H1 (cell line): ENCODE measurements at regions not wholly inside any gene's neighbourhood (a gene's known extent, or its start where the extent isn't known, plus 50 kb on each side); places are given as distances from the start of the nearest gene placed in this dataset.

Source experiments
- CTCF ChIA-PET: fragments of 300-600 bp; sonication (Branson Sonifier 250); formaldehyde crosslinking; loops from one replicate; lab custom pipeline; 2021; ENCODE audit not compliant: partially characterized antibody; lab: Charles Lee
- POLR2A ChIA-PET: fragments of 300-600 bp; sonication (Branson Sonifier 250); formaldehyde crosslinking; loops from one replicate; lab custom pipeline; 2021; ENCODE audit warnings: inconsistent platforms; ENCODE audit not compliant: partially characterized antibody; lab: Charles Lee
- DNase-seq, 2 experiments: peaks; one replicate each; pipeline versions ENCODE4 v3.0.0 to v3.0.0-alpha.2; 2010 to 2022; ENCODE audit warnings: low spot score in 2 of 2, low read depth in 1 of 2, mixed read lengths in 1 of 2
- FAIRE-seq: peaks from 2 replicates; lab custom pipeline; 2011; peaks lifted over from hg19 to GRCh38; lab: Jason Lieb, UNC
- H2AFZ ChIP-seq: 2 replicates; pipeline ENCODE4 v1.8.1; 2012; ENCODE audit warnings: low read length, inconsistent platforms
- H2AK5ac ChIP-seq: 2 replicates; pipeline ENCODE4 v1.6.1; 2013; ENCODE audit warnings: low read depth, low read length
- H2BK120ac ChIP-seq: replicated peaks from 2 replicates; pipeline ENCODE3; 2013; ENCODE audit warnings: low read depth, low read length, inconsistent platforms
- H2BK12ac ChIP-seq: 2 replicates; pipeline ENCODE4 v1.6.1; 2013; ENCODE audit warnings: low read depth, low read length
- H2BK15ac ChIP-seq: 2 replicates; pipeline ENCODE4 v1.6.1; 2013; ENCODE audit warnings: low read length
- H2BK20ac ChIP-seq: 2 replicates; pipeline ENCODE4 v1.6.1; 2013; ENCODE audit warnings: low read length
- H2BK5ac ChIP-seq: 2 replicates; pipeline ENCODE4 v1.6.1; 2013; ENCODE audit warnings: low read depth, low read length
- H3K14ac ChIP-seq: 2 replicates; pipeline ENCODE4 v1.6.1; 2013; ENCODE audit warnings: inconsistent platforms; ENCODE audit not compliant: insufficient read length
- H3K18ac ChIP-seq: 2 replicates; pipeline ENCODE4 v1.6.1; 2013; ENCODE audit warnings: low read length; ENCODE audit errors: extremely low read depth
- H3K23ac ChIP-seq: 2 replicates; pipeline ENCODE4 v1.6.1; 2013; ENCODE audit warnings: inconsistent platforms; ENCODE audit not compliant: insufficient read length
- H3K23me2 ChIP-seq: 2 replicates; pipeline ENCODE4 v1.6.1; 2013; ENCODE audit warnings: low read depth, low read length
- H3K27ac ChIP-seq: 2 replicates; pipeline ENCODE4 v1.6.1; 2011; ENCODE audit warnings: low read depth, low read length, inconsistent platforms
- H3K27me3 ChIP-seq, 4 experiments: replicated peaks in 1 of 4; 1 replicate in 1 of 4; 2 replicates in 3 of 4; pipeline versions ENCODE4 v1.6.1 to v1.8.1; 2011 to 2013; ENCODE audit warnings: low read length in 3 of 4, mild to moderate bottlenecking in 3 of 4, inconsistent platforms in 2 of 4, mixed read lengths in 2 of 4, moderate library complexity in 1 of 4; ENCODE audit not compliant: control insufficient read depth in 3 of 4, insufficient read depth in 3 of 4; ENCODE audit errors: extremely low read depth in 1 of 4
- H3K36me3 ChIP-seq, 4 experiments: 2 replicates each; pipeline versions ENCODE4 v1.6.1 to v1.8.1; 2011 to 2013; ENCODE audit warnings: mild to moderate bottlenecking in 4 of 4, low read length in 3 of 4, moderate library complexity in 2 of 4, control low read depth in 1 of 4, inconsistent platforms in 1 of 4; ENCODE audit not compliant: insufficient read depth in 4 of 4, control insufficient read depth in 2 of 4
- H3K4ac ChIP-seq: replicated peaks from 2 replicates; pipeline ENCODE3; 2013; ENCODE audit warnings: low read length, low read depth, mixed read lengths, inconsistent platforms; ENCODE audit not compliant: insufficient read length
- H3K4me1 ChIP-seq, 4 experiments: replicated peaks in 1 of 4; 1 replicate in 1 of 4; 2 replicates in 3 of 4; pipeline versions ENCODE4 v1.6.1 to v1.8.1; 2011 to 2013; ENCODE audit warnings: low read length in 3 of 4, inconsistent platforms in 2 of 4, mixed read lengths in 1 of 4; ENCODE audit not compliant: insufficient read depth in 4 of 4, control insufficient read depth in 3 of 4
- H3K4me2 ChIP-seq, 2 experiments: 2 replicates each; pipeline versions ENCODE4 v1.6.1 to v1.8.1; 2011 to 2013; ENCODE audit warnings: low read depth in 2 of 2, low read length in 2 of 2, control low read depth in 1 of 2, inconsistent platforms in 1 of 2, mild to moderate bottlenecking in 1 of 2; ENCODE audit not compliant: insufficient read depth in 1 of 2
- H3K4me3 ChIP-seq, 4 experiments: fragments of 200-600, 300-600 bp in 1 of 4; sonication (generic), shearing (Covaris generic), sonication (Bioruptor Twin) in 1 of 4; 2 replicates each; pipeline versions ENCODE4 v1.5.1 to v1.8.1; 2011 to 2016; ENCODE audit warnings: low read length in 4 of 4, low read depth in 3 of 4, control low read depth in 2 of 4, inconsistent platforms in 2 of 4, mild to moderate bottlenecking in 2 of 4, mixed read lengths in 1 of 4, moderate library complexity in 1 of 4; ENCODE audit not compliant: insufficient read depth in 2 of 4; ENCODE audit errors: extremely low read depth in 1 of 4
- H3K56ac ChIP-seq: replicated peaks from 2 replicates; pipeline ENCODE3; 2013; ENCODE audit warnings: low read depth, mild to moderate bottlenecking, mixed read lengths, low read length, inconsistent platforms; ENCODE audit not compliant: insufficient read length
- H3K79me1 ChIP-seq: 2 replicates; pipeline ENCODE4 v1.6.1; 2013; ENCODE audit warnings: low read depth, low read length, control low read depth
- H3K79me2 ChIP-seq, 2 experiments: 2 replicates each; pipeline versions ENCODE4 v1.6.1 to v1.8.1; 2012 to 2013; ENCODE audit warnings: low read length in 2 of 2, mild to moderate bottlenecking in 2 of 2, inconsistent platforms in 1 of 2; ENCODE audit not compliant: insufficient read depth in 2 of 2, control insufficient read depth in 1 of 2
- H3K9ac ChIP-seq, 4 experiments: replicated peaks in 1 of 4; 1 replicate in 1 of 4; 2 replicates in 3 of 4; pipeline versions ENCODE4 v1.6.1 to v1.8.1; 2011 to 2013; ENCODE audit warnings: low read depth in 3 of 4, low read length in 3 of 4, control low read depth in 2 of 4, mild to moderate bottlenecking in 2 of 4, moderate library complexity in 2 of 4, inconsistent platforms in 1 of 4; ENCODE audit errors: extremely low read depth in 1 of 4
- H3K9me3 ChIP-seq, 2 experiments: 2 replicates each; pipeline versions ENCODE4 v1.6.1 to v1.8.1; 2012 to 2013; ENCODE audit warnings: mild to moderate bottlenecking in 2 of 2, moderate library complexity in 2 of 2, control low read depth in 1 of 2, inconsistent platforms in 1 of 2, low read depth in 1 of 2, low read length in 1 of 2, mixed read lengths in 1 of 2; ENCODE audit not compliant: insufficient read depth in 2 of 2
- H4K20me1 ChIP-seq, 2 experiments: replicated peaks in 1 of 2; 2 replicates each; pipeline versions ENCODE3 to v1.8.1; 2011 to 2013; ENCODE audit warnings: inconsistent platforms in 2 of 2, low read length in 2 of 2, mild to moderate bottlenecking in 1 of 2; ENCODE audit not compliant: insufficient read depth in 2 of 2, control insufficient read depth in 1 of 2
- H4K5ac ChIP-seq: 2 replicates; pipeline ENCODE4 v1.6.1; 2013; ENCODE audit warnings: low read length, low read depth, mixed read lengths, inconsistent platforms; ENCODE audit not compliant: insufficient read length
- H4K8ac ChIP-seq: 2 replicates; pipeline ENCODE4 v1.8.0; 2013; ENCODE audit warnings: mild to moderate bottlenecking, moderate library complexity, low read length, inconsistent platforms; ENCODE audit not compliant: insufficient read depth; ENCODE audit errors: extremely low read depth
- H4K91ac ChIP-seq: replicated peaks from 2 replicates; pipeline ENCODE3; 2013; ENCODE audit warnings: low read length, mixed read lengths, inconsistent platforms; ENCODE audit not compliant: insufficient read length
- BCL11A ChIP-seq, 2 experiments: IDR thresholded peaks; one replicate each; pipeline ENCODE4 v1.6.1; 2011; ENCODE audit warnings: low read depth in 2 of 2, low read length in 2 of 2, mild to moderate bottlenecking in 2 of 2
- BRCA1 ChIP-seq: IDR thresholded peaks from 2 replicates; pipeline ENCODE4 v1.6.1; 2012; ENCODE audit warnings: low read depth, low read length, improper control_type of control experiment
- CHD1 ChIP-seq: IDR thresholded peaks from 2 replicates; pipeline ENCODE4 v1.6.1; 2012; ENCODE audit warnings: low read depth, low read length, improper control_type of control experiment
- CREB1 ChIP-seq: IDR thresholded peaks from 2 replicates; pipeline ENCODE4 v1.6.1; 2012; ENCODE audit warnings: inconsistent platforms
- EGR1 ChIP-seq: IDR thresholded peaks from 2 replicates; pipeline ENCODE4 v1.6.1; 2011; ENCODE audit warnings: low read depth, low read length, borderline replicate concordance
- HDAC6 ChIP-seq: IDR thresholded peaks from one replicate; pipeline ENCODE4 v1.7.1; 2012; ENCODE audit warnings: low read depth, mild to moderate bottlenecking, inconsistent platforms, low read length, moderate library complexity
- JUN ChIP-seq: IDR thresholded peaks from 2 replicates; pipeline ENCODE4 v1.6.1; 2011; ENCODE audit warnings: low read depth, mild to moderate bottlenecking, improper control_type of control experiment, low read length
- KDM4A ChIP-seq: IDR thresholded peaks from one replicate; pipeline ENCODE4 v1.7.1; 2012; ENCODE audit warnings: low read depth, mild to moderate bottlenecking, moderate library complexity, low read length, inconsistent platforms; ENCODE audit not compliant: severe bottlenecking
- NRF1 ChIP-seq: IDR thresholded peaks from 2 replicates; pipeline ENCODE4 v1.6.1; 2011; ENCODE audit warnings: mild to moderate bottlenecking, low read depth, low read length, improper control_type of control experiment
- POLR2AphosphoS5 ChIP-seq: IDR thresholded peaks from 2 replicates; pipeline ENCODE4 v1.6.1; 2011; ENCODE audit warnings: low read depth, low read length
- SUZ12 ChIP-seq: fragments of 200-600 bp; sonication (generic); IDR thresholded peaks from 2 replicates; pipeline ENCODE4 v1.6.1; 2012; ENCODE audit warnings: mild to moderate bottlenecking, inconsistent platforms, low read length, moderate library complexity, mixed read lengths
- TAF1 ChIP-seq: IDR thresholded peaks from 2 replicates; pipeline ENCODE4 v1.6.1; 2011; ENCODE audit warnings: mild to moderate bottlenecking, low read depth, low read length
- TCF12 ChIP-seq: IDR thresholded peaks from 2 replicates; pipeline ENCODE4 v1.6.1; 2011; ENCODE audit warnings: low read depth, mild to moderate bottlenecking, low read length
- ZNF274 ChIP-seq: IDR thresholded peaks from 2 replicates; pipeline ENCODE4 v1.7.0; 2012; ENCODE audit warnings: low read length, borderline replicate concordance; ENCODE audit errors: extremely low read depth
- WGBS, 2 experiments: shearing (Covaris generic) in 1 of 2; methylation state at CpG; one replicate each; pipeline versions ENCODE4 v1.1.6 to v1.1.7; 2013 to 2015; ENCODE audit warnings: low lambda C conversion rate in 2 of 2, mixed read lengths in 2 of 2, inconsistent platforms in 1 of 2, low coverage in 1 of 2, missing lambda C conversion rate in 1 of 2; ENCODE audit not compliant: insufficient replicate concordance in 2 of 2, insufficient coverage in 1 of 2, insufficient read length in 1 of 2; ENCODE audit errors: extremely low coverage in 1 of 2, missing lambda C conversion rate in 1 of 2; 5-methylcytosine and 5-hydroxymethylcytosine counted together
- TF ChIP-seq, protein P1 (sequence below): IDR thresholded peaks from 2 replicates; pipeline ENCODE4 v1.6.1; 2011; ENCODE audit warnings: low read depth, mild to moderate bottlenecking, low read length; ENCODE audit not compliant: insufficient read depth
- TF ChIP-seq, protein P2 (sequence below): IDR thresholded peaks from 2 replicates; pipeline ENCODE4 v1.6.1; 2012; ENCODE audit warnings: inconsistent platforms

DNA sequence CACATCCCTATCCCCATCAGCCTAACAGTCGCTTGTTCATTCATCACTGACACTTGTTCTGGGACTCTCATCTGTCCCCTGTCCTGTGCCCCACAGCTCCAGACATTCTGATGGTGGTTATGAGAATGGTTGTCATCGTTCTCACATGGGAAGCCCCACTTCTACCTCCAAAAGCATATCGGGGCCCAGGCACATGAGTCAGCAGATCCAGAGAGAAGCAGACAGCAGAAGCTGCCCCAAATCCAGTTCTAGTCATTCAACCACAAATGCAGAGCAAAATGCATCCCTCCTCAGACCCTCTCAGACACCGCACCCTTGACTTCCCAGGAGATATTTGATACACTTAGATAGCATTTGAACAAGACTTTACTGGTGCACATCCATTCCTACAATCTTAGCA lies 106.0 kb downstream of the FOXF2 start:
- H3K79me1 ChIP-seq, result no peaks in the 10 kb centered on the region
- no peaks in the 10 kb centered on the region for H3K79me2 ChIP-seq
- no peak overlapping the region for H3K4me2 ChIP-seq
- DNase-seq (no peak), FAIRE-seq (no peak)
- H3K4me1 ChIP-seq, result peaks cover 3 to 16% (median 11%) of the 10 kb centered on the region in 4 experiments
- no peak overlapping the region for H3K9ac ChIP-seq
- no peaks in the 10 kb centered on the region for H3K27me3 ChIP-seq
- H4K20me1 ChIP-seq, result no peaks in the 10 kb centered on the region
- no peaks in the 10 kb centered on the region for H3K36me3 ChIP-seq
- ChIA-PET POLR2A (no interaction called here), CTCF (interaction anchor here (0.8 kb wide), 2 partner anchors 14 to 78 kb away, joined by 3 to 4 read pairs; no protein-coding TSS in a partner anchor)
- H2BK15ac ChIP-seq, result no peak overlapping the region
- H3K4ac ChIP-seq, result no peak overlapping the region
- no peak overlapping the region for H3K56ac ChIP-seq
- no peaks in the 10 kb centered on the region for H3K23me2 ChIP-seq
- no peak overlapping the region for H2BK120ac ChIP-seq
- H3K14ac ChIP-seq, result no peak overlapping the region
- no peak overlapping the region for H3K4me3 ChIP-seq
- no peak overlapping the region for H4K91ac ChIP-seq
- no peak overlapping the region for H4K8ac ChIP-seq
- no peak overlapping the region for H2BK12ac ChIP-seq
- H3K18ac ChIP-seq, result no peak overlapping the region
- no peak overlapping the region for H4K5ac ChIP-seq
- no peak overlapping the region for H2BK20ac ChIP-seq
- WGBS, 2 experiments, result 91% methylated on average over 4 of the region's 4 CpGs; no CpG with 5 or more reads in 1 of the 2 experiments
- H2BK5ac ChIP-seq, result no peak overlapping the region
- H3K23ac ChIP-seq, result no peak overlapping the region
- H3K27ac ChIP-seq, result no peak overlapping the region
- H2AFZ ChIP-seq, result no peak overlapping the region
- H2AK5ac ChIP-seq, result no peak overlapping the region
- peaks cover 5 to 10% of the 10 kb centered on the region in 2 experiments; a peak in 3 of 4 replicates for H3K9me3 ChIP-seq
- no peak for TF ChIP-seq HDAC6
- TF ChIP-seq, protein P1, sequence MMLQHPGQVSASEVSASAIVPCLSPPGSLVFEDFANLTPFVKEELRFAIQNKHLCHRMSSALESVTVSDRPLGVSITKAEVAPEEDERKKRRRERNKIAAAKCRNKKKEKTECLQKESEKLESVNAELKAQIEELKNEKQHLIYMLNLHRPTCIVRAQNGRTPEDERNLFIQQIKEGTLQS, result no peak
- no peak for TF ChIP-seq BCL11A (IDR thresholded peaks at IDR 0.05; ENCODE audit: low read depth in 2 of 2, low read length in 2 of 2)
- no peak for TF ChIP-seq JUN
- no peak for TF ChIP-seq KDM4A
- no peak for TF ChIP-seq NRF1
- TF ChIP-seq CREB1, result no peak
- TF ChIP-seq CHD1, result no peak
- TF ChIP-seq SUZ12, result no peak
- no peak for TF ChIP-seq ZNF274
- TF ChIP-seq BRCA1, result no peak
- no peak for TF ChIP-seq EGR1
- TF ChIP-seq TAF1, result no peak
- no peak for TF ChIP-seq POLR2AphosphoS5
- no peak for TF ChIP-seq TCF12
- TF ChIP-seq, protein P2, sequence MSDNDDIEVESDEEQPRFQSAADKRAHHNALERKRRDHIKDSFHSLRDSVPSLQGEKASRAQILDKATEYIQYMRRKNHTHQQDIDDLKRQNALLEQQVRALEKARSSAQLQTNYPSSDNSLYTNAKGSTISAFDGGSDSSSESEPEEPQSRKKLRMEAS, result no peak
